ENCODE measurements at regions not wholly inside any gene's neighbourhood (a gene's known extent, or its start where the extent isn't known, plus 50 kb on each side); places are given as distances from the start of the nearest gene placed in this dataset.

DNA sequence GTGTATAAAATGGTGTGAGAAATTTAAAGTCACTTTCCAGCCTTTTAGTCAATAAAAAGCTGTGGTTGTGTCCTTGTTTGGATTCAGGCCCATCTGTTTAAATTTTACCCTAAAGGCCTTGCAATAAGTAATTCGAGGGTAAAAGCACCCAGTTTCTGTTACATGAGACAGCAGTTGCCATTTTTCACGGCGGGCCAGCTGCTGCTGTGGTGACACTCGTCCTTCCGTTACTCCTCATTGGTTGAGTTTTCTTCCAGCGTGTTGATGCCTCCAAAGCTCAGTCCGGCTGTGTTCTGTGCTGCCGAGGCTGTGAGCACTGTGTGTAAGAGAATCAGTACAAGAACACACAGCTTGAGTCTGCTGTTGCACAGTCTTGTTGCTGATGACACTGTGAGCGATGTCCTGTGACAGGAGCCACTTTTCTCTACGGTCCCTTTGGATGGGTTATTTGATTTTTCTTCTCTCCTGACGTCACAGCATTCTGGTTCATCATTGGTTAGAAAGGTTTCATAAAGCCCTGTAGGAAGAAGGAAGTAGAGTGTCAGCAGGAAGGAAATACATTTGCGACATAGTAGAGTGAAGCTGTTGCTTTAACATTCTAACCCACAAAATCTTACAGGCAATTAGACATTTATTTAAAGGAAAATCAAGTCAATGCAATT, 602.5 kb upstream of the ARGLU1 start:
- TF ChIP-seq, protein P1, sequence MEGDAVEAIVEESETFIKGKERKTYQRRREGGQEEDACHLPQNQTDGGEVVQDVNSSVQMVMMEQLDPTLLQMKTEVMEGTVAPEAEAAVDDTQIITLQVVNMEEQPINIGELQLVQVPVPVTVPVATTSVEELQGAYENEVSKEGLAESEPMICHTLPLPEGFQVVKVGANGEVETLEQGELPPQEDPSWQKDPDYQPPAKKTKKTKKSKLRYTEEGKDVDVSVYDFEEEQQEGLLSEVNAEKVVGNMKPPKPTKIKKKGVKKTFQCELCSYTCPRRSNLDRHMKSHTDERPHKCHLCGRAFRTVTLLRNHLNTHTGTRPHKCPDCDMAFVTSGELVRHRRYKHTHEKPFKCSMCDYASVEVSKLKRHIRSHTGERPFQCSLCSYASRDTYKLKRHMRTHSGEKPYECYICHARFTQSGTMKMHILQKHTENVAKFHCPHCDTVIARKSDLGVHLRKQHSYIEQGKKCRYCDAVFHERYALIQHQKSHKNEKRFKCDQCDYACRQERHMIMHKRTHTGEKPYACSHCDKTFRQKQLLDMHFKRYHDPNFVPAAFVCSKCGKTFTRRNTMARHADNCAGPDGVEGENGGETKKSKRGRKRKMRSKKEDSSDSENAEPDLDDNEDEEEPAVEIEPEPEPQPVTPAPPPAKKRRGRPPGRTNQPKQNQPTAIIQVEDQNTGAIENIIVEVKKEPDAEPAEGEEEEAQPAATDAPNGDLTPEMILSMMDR (conservative IDR thresholded peaks at IDR 0.05; ENCODE audit: low read depth, low read length): no peak
- no peak for TF ChIP-seq EZH2 (IDR thresholded peaks at IDR 0.05; ENCODE audit: borderline replicate concordance, low read depth, low read length, poor library complexity, severe bottlenecking)
- Histone ChIP-seq H3K4me3 (ENCODE audit: low read depth, low read length, poor library complexity, severe bottlenecking) (no peak overlapping the region), H3K4me1 (ENCODE audit: insufficient read depth, low read length, poor library complexity, severe bottlenecking) (no peaks in the 10 kb centered on the region), H3K27ac (ENCODE audit: low read depth, low read length, poor library complexity, severe bottlenecking) (no peak overlapping the region), H3K27me3 (replicated peaks; ENCODE audit: insufficient read depth, low read depth, low read length, poor library complexity) (no peaks in the 10 kb centered on the region), H3K36me3 (ENCODE audit: insufficient read depth, low read length, poor library complexity, severe bottlenecking) (no peaks in the 10 kb centered on the region), H3K9me3 (ENCODE audit: low read depth, low read length, poor library complexity, severe bottlenecking) (no peaks in the 10 kb centered on the region)
- BruUV-seq (replicated peaks): no TSS peak
- CTCF ChIA-PET: no interaction called here
- POLR2A ChIA-PET (ENCODE audit: low non-redundant PET): no interaction called here
- intact Hi-C loops (cut with micrococcal nuclease; ENCODE audit: unreplicated experiment): no loop called here
- no peak for DNase-seq (ENCODE audit: low spot score)

DNA sequence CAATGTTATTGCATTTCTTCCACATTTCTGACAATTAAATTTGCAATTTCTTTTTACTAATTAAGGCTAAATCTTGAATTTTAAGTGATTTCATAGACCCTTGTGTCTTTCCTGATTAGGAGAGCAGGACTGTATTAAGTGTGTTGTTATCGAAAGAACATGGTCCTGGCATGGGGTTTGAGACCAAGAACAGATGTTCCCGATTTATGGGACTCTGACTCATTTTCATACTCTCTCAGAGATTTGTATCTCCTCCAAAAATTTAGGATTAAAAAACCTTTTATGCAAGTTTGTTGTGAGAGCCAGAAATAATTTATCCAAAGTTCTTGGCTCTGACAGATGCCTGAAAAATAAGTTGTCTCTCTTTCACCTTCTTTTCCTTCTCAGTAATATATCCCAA, 589.3 kb upstream of the ARGLU1 start:
- peaks cover 8% of the 10 kb centered on the region for H3K4me1 ChIP-seq (ENCODE audit: insufficient read depth, low read length, poor library complexity, severe bottlenecking)
- intact Hi-C loops (cut with micrococcal nuclease; ENCODE audit: unreplicated experiment): no loop called here
- CTCF ChIA-PET: no interaction called here
- no TSS peak for BruUV-seq (replicated peaks)
- POLR2A ChIA-PET (ENCODE audit: low non-redundant PET): no interaction called here
- TF ChIP-seq, protein P1 (conservative IDR thresholded peaks at IDR 0.05; ENCODE audit: low read depth, low read length): no peak
- TF ChIP-seq EZH2 (IDR thresholded peaks at IDR 0.05; ENCODE audit: borderline replicate concordance, low read depth, low read length, poor library complexity, severe bottlenecking): no peak
- peak overlapping the region; percentile 14 for H3K27ac ChIP-seq (ENCODE audit: low read depth, low read length, poor library complexity, severe bottlenecking)
- H3K36me3 ChIP-seq (ENCODE audit: insufficient read depth, low read length, poor library complexity, severe bottlenecking): no peaks in the 10 kb centered on the region
- no peak overlapping the region for H3K4me3 ChIP-seq (ENCODE audit: low read depth, low read length, poor library complexity, severe bottlenecking)
- DNase-seq (ENCODE audit: low spot score): peak; percentile 48
- no peaks in the 10 kb centered on the region for H3K27me3 ChIP-seq (replicated peaks; ENCODE audit: insufficient read depth, low read depth, low read length, poor library complexity)
- H3K9me3 ChIP-seq (ENCODE audit: low read depth, low read length, poor library complexity, severe bottlenecking): no peaks in the 10 kb centered on the region

DNA sequence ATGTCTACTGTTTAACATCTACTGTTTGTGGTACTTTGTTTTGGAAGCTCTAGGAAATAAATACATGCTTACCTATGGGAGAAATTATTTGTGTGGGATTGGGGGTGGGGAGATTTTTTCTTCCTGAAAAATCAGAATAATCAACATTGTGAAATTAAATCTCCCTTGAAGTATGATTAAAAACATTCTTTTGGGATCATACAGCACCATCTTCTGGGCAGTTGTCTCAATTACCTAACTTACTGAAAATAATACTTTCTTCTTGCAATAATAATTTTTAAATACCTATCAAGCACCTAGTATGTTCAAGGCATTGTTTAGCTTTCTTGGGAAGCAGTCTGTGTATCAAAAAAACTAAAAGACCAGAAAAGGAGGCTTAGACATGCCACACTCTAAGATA, 576.5 kb upstream of the ARGLU1 start:
- peaks cover 23% of the 10 kb centered on the region for H3K27me3 ChIP-seq (replicated peaks; ENCODE audit: insufficient read depth, low read depth, low read length, poor library complexity)
- intact Hi-C loops (cut with micrococcal nuclease; ENCODE audit: unreplicated experiment): no loop called here
- no peak for DNase-seq (ENCODE audit: low spot score)
- CTCF ChIA-PET: no interaction called here
- no peaks in the 10 kb centered on the region for H3K36me3 ChIP-seq (ENCODE audit: insufficient read depth, low read length, poor library complexity, severe bottlenecking)
- no TSS peak for BruUV-seq (replicated peaks)
- POLR2A ChIA-PET (ENCODE audit: low non-redundant PET): no interaction called here
- TF ChIP-seq EZH2 (IDR thresholded peaks at IDR 0.05; ENCODE audit: borderline replicate concordance, low read depth, low read length, poor library complexity, severe bottlenecking): no peak
- TF ChIP-seq, protein P1 (conservative IDR thresholded peaks at IDR 0.05; ENCODE audit: low read depth, low read length): peak; percentile 36; the same call in 1 of the 2 replicates
- no peak overlapping the region for H3K27ac ChIP-seq (ENCODE audit: low read depth, low read length, poor library complexity, severe bottlenecking)
- no peak overlapping the region for H3K4me3 ChIP-seq (ENCODE audit: low read depth, low read length, poor library complexity, severe bottlenecking)
- no peaks in the 10 kb centered on the region for H3K9me3 ChIP-seq (ENCODE audit: low read depth, low read length, poor library complexity, severe bottlenecking)
- H3K4me1 ChIP-seq (ENCODE audit: insufficient read depth, low read length, poor library complexity, severe bottlenecking): no peaks in the 10 kb centered on the region

Measured in A673 (cell line).